OCI-LY1 (cell line): ENCODE measurements at regions not wholly inside any gene's neighbourhood (a gene's known extent, or its start where the extent isn't known, plus 50 kb on each side); places are given as distances from the start of the nearest gene placed in this dataset.

Source experiments
- H2AFZ ChIP-seq: fragments of 200-600 bp; sonication (generic), shearing (Covaris generic); 2 replicates; pipeline ENCODE4 v1.6.0; 2014; ENCODE audit warnings: antibody characterized with exemption, mild to moderate bottlenecking, low read length
- H3F3A ChIP-seq: fragments of 200-600 bp; sonication (generic), shearing (Covaris generic); 2 replicates; pipeline ENCODE4 v1.6.0; 2014; ENCODE audit warnings: mild to moderate bottlenecking, antibody characterized with exemption, low read length, moderate library complexity; ENCODE audit not compliant: insufficient read depth
- H3K27ac ChIP-seq: fragments of 200-600 bp; sonication (generic); 2 replicates; pipeline ENCODE4 v1.5.1; 2014; ENCODE audit warnings: low read length, mixed run types, mild to moderate bottlenecking, low read depth; ENCODE audit not compliant: poor library complexity, severe bottlenecking
- H3K27me3 ChIP-seq: fragments of 200-600 bp; sonication (generic); 2 replicates; pipeline ENCODE4 v1.6.0; 2014; ENCODE audit warnings: antibody characterized with exemption, mild to moderate bottlenecking, low read length, moderate library complexity; ENCODE audit not compliant: insufficient read depth
- H3K36me3 ChIP-seq: fragments of 200-600 bp; sonication (generic); 2 replicates; pipeline ENCODE4 v1.6.1; 2014; ENCODE audit warnings: mild to moderate bottlenecking, antibody characterized with exemption, low read length, moderate library complexity, mixed read lengths; ENCODE audit not compliant: insufficient read depth
- H3K4me1 ChIP-seq: fragments of 200-600 bp; sonication (generic); 2 replicates; pipeline ENCODE4 v1.5.1; 2014; ENCODE audit warnings: mild to moderate bottlenecking, low read length, moderate library complexity; ENCODE audit not compliant: insufficient read depth, severe bottlenecking
- H3K4me2 ChIP-seq: fragments of 200-600 bp; sonication (generic), shearing (Covaris generic); 2 replicates; pipeline ENCODE4 v1.6.1; 2014; ENCODE audit warnings: low read length
- H3K4me3 ChIP-seq: fragments of 200-600 bp; sonication (generic); 2 replicates; pipeline ENCODE4 v1.5.1; 2014; ENCODE audit warnings: low read length, low read depth, mild to moderate bottlenecking, mixed read lengths; ENCODE audit not compliant: poor library complexity, severe bottlenecking
- H3K79me2 ChIP-seq: fragments of 200-600 bp; shearing (Covaris generic); 2 replicates; pipeline ENCODE4 v1.6.1; 2016; ENCODE audit warnings: mixed run types, low read length, mixed read lengths; ENCODE audit not compliant: insufficient read depth
- H3K9ac ChIP-seq: fragments of 200-600 bp; sonication (generic), shearing (Covaris generic); 2 replicates; pipeline ENCODE4 v1.6.1; 2014; ENCODE audit warnings: mild to moderate bottlenecking, low read length, mixed read lengths
- H3K9me2 ChIP-seq: fragments of 200-600 bp; sonication (generic), shearing (Covaris generic); 2 replicates; pipeline ENCODE4 v1.6.1; 2014; ENCODE audit warnings: low read depth, mild to moderate bottlenecking, low read length, mixed read lengths
- H3K9me3 ChIP-seq: fragments of 200-600 bp; shearing (Covaris generic); 2 replicates; pipeline ENCODE4 v1.6.1; 2014; ENCODE audit warnings: low read length, mixed read lengths
- H4K20me1 ChIP-seq: fragments of 200-600 bp; sonication (generic), shearing (Covaris generic); 2 replicates; pipeline ENCODE4 v1.6.0; 2016; ENCODE audit warnings: mild to moderate bottlenecking, low read length; ENCODE audit not compliant: insufficient read depth
- EZH2 ChIP-seq: fragments of 200-600 bp; sonication (generic), shearing (Covaris generic); IDR thresholded peaks from 2 replicates; pipeline ENCODE4 v1.8.0; 2017; ENCODE audit warnings: borderline replicate concordance, mixed run types, mild to moderate bottlenecking, antibody characterized with exemption, low read length, moderate library complexity, mixed read lengths
- TF ChIP-seq, protein P1 (sequence below): fragments of 200-600 bp; sonication (generic), shearing (Covaris generic); IDR thresholded peaks from 2 replicates; pipeline ENCODE4 v1.5.1; 2017; ENCODE audit warnings: mild to moderate bottlenecking, antibody characterized with exemption, low read length, moderate library complexity, mixed read lengths

DNA sequence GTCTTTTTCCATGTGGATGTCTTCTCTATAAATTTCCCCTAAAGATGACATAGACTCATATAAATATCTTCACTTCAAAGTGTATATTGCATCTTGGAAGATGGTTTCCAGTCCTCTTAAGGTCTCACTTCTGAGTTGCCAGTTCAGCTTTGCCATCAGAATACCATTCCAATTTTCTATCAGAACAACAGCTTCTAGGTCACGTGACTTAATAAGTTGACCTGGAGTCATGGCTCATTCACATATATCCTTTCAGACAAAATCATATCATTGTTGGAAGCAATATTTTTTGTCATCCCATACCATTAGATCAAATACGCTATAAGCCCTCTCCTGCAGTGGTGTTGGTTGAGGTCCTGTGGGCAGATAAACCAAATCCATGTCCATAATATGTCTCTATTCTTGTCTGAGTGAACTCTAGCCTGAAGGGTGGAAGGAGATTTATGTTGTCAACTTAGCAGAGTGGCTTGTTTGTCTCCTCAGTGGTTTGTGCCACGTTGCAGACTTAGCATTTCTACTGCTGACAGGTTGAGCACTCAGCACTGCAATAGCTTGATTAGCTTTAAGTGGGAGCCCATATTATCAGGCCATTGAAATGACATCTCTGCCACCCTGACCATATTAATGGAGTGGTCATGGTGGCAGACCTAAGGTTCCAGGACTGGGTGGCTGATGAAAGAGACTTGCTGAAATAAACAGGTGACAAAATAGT, 123.6 kb upstream of the PCDH17 start:
- Histone ChIP-seq H2AFZ (no peak overlapping the region), H3K27me3 (no peaks in the 10 kb centered on the region), H3F3A (no peaks in the 10 kb centered on the region), H3K9me2 (no peaks in the 10 kb centered on the region), H3K4me2 (no peak overlapping the region), H4K20me1 (no peaks in the 10 kb centered on the region), H3K36me3 (no peaks in the 10 kb centered on the region), H3K27ac (no peak overlapping the region), H3K9ac (no peak overlapping the region), H3K9me3 (no peaks in the 10 kb centered on the region), H3K4me3 (no peak overlapping the region), H3K79me2 (no peaks in the 10 kb centered on the region), H3K4me1 (no peaks in the 10 kb centered on the region)
- TF ChIP-seq, protein P1, sequence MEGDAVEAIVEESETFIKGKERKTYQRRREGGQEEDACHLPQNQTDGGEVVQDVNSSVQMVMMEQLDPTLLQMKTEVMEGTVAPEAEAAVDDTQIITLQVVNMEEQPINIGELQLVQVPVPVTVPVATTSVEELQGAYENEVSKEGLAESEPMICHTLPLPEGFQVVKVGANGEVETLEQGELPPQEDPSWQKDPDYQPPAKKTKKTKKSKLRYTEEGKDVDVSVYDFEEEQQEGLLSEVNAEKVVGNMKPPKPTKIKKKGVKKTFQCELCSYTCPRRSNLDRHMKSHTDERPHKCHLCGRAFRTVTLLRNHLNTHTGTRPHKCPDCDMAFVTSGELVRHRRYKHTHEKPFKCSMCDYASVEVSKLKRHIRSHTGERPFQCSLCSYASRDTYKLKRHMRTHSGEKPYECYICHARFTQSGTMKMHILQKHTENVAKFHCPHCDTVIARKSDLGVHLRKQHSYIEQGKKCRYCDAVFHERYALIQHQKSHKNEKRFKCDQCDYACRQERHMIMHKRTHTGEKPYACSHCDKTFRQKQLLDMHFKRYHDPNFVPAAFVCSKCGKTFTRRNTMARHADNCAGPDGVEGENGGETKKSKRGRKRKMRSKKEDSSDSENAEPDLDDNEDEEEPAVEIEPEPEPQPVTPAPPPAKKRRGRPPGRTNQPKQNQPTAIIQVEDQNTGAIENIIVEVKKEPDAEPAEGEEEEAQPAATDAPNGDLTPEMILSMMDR, result no peak
- TF ChIP-seq EZH2, result no peak

DNA sequence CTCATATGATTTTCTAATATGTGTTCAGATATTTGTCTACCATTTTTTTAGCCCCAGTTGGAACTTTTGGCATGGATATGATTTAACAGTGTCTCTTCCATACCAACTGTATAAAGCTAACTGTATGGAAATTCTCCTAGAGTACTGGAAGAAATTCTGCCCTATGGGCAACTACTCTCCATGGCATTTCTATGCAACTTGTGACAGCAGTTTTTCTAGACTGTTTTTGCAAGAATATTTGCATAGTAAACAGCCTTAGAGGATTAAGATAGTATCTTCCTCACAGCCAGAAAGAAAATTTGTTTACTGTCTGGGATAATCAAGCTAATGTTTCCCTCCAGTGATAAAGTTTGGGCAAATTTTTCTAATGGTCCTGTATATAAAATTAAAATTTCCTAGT, 119.9 kb upstream of the PCDH17 start:
- Histone ChIP-seq H2AFZ (no peak overlapping the region), H3F3A (no peaks in the 10 kb centered on the region), H3K9ac (no peak overlapping the region), H3K4me1 (no peaks in the 10 kb centered on the region), H3K9me3 (no peaks in the 10 kb centered on the region), H3K4me2 (no peak overlapping the region), H3K9me2 (no peaks in the 10 kb centered on the region), H4K20me1 (no peaks in the 10 kb centered on the region), H3K4me3 (no peak overlapping the region), H3K36me3 (no peaks in the 10 kb centered on the region), H3K27ac (no peak overlapping the region), H3K79me2 (no peaks in the 10 kb centered on the region), H3K27me3 (no peaks in the 10 kb centered on the region)
- no peak for TF ChIP-seq EZH2
- TF ChIP-seq, protein P1, result no peak

DNA sequence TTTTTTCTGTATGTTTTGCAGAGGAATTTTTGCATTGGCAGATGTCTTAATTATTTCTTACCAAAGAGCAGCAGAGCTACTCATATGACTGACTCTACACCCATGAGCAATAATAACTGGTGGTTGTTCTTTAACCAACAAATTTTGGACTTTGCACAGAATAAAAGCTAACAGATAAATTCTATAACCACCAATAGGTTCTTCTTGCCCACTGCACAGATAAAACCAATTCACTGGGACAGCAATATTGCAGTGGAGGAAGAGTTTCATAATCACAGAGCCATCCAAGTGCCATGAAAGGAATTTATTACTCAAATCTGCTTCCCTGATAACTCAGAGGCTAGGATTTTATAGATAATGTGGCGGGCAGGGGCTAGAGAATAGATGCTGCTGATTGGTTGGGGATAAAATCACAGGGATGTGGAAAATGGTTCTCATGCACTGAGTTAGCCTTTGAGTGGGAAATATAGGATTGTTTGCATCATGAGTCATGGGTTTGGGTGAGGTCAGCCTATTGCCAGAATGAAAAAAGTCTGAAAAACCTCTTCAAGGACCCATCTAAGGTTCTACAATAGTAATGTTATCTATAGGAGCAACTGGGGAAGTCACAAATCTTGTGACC, 104.3 kb upstream of the PCDH17 start:
- Histone ChIP-seq H3K36me3 (no peaks in the 10 kb centered on the region), H3K9me2 (no peaks in the 10 kb centered on the region), H3K9me3 (no peaks in the 10 kb centered on the region), H3K4me2 (no peak overlapping the region), H4K20me1 (no peaks in the 10 kb centered on the region), H3F3A (no peaks in the 10 kb centered on the region), H3K9ac (no peak overlapping the region), H3K27ac (no peak overlapping the region), H2AFZ (no peak overlapping the region), H3K4me1 (no peaks in the 10 kb centered on the region), H3K79me2 (no peaks in the 10 kb centered on the region), H3K27me3 (no peaks in the 10 kb centered on the region), H3K4me3 (no peak overlapping the region)
- no peak for TF ChIP-seq EZH2
- TF ChIP-seq, protein P1, result no peak
